GM21619 (cell line): ENCODE measurements at regions not wholly inside any gene's neighbourhood (a gene's known extent, or its start where the extent isn't known, plus 50 kb on each side); places are given as distances from the start of the nearest gene placed in this dataset.

Experiments
- ATAC-seq: cut with Tn5 transposase; IDR thresholded peaks from one replicate; pipeline ENCODE4 v1.9.1; 2021; ENCODE audit not compliant: unreplicated experiment

- no peak for ATAC-seq
These were observed 1052.8 kb downstream of the NAALADL2 start for GRCh38 chr3:175911937-175912336.

GRCh38 chr3:175902226-175902625 lies 1043.1 kb downstream of the NAALADL2 start:
- no peak for ATAC-seq

- ATAC-seq: no peak
These were observed 1039.1 kb downstream of the NAALADL2 start for GRCh38 chr3:175898194-175898593.

GRCh38 chr3:175896655-175897054 lies 1037.5 kb downstream of the NAALADL2 start:
- ATAC-seq: no peak

GRCh38 chr3:175895731-175896130 lies 1036.6 kb downstream of the NAALADL2 start:
- ATAC-seq: no peak

- no peak for ATAC-seq
These were observed 1034.4 kb downstream of the NAALADL2 start for GRCh38 chr3:175893566-175893965.

- ATAC-seq: no peak
These were observed 1030.9 kb downstream of the NAALADL2 start for GRCh38 chr3:175890066-175890465.

- no peak for ATAC-seq
These were observed 1026.2 kb downstream of the NAALADL2 start for GRCh38 chr3:175885231-175885766.

- no peak for ATAC-seq
These were observed 1020.3 kb downstream of the NAALADL2 start for GRCh38 chr3:175879417-175879816.

GRCh38 chr3:175869404-175869803 lies 1010.3 kb downstream of the NAALADL2 start:
- ATAC-seq: peak; percentile 72

- no peak for ATAC-seq
These were observed 1009.5 kb downstream of the NAALADL2 start for GRCh38 chr3:175868626-175869025.

GRCh38 chr3:175865724-175866123 lies 1006.6 kb downstream of the NAALADL2 start:
- ATAC-seq: no peak

- no peak for ATAC-seq
These were observed 1002.8 kb downstream of the NAALADL2 start for GRCh38 chr3:175861916-175862315.
